ENCODE measurements at regions not wholly inside any gene's neighbourhood (a gene's known extent, or its start where the extent isn't known, plus 50 kb on each side); places are given as distances from the start of the nearest gene placed in this dataset.

DNA sequence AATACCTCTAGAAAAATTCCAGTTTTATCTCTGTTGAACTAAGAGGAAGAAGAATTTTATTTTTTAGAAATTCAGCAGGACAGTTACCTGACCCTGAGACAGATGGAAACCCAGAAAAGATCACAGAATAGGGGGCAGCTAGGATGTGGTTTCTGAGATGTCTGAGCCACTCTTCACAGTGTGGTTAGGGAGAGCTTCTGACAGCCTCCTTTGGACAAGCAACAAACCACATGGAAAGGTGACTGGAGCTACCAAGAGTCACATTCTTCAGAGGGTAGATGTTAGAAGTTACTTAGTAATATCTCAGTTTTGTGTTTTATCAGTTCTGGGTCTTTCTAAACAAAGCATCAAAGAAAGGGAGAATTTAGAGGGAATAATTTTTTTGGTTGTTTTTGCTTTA is 117.3 kb upstream of the NAP1L1 start:
- H3K9me3 ChIP-seq (ENCODE audit: control insufficient read depth, insufficient read depth, low read length) = peaks cover 9% of the 10 kb centered on the region

DNA sequence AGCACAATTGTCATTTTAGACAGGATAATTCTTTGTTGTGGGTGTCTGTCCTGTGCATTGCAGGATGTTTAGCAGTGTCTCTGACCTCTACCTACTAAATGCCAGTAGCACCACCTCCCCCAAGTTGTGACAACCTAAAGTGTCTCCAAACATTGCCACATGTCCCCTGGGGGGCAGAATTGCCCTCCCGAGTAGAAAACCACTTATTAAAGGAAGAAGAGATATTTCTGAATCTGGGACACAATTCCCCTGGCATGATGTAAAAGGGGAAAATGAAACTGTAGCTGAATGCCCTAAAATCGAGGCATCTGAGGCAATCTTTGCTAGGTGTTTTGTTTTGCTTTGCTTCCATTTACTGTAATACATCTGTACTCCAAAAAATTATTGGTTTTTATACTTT is 116.8 kb upstream of the NAP1L1 start:
- H3K4me3 ChIP-seq (ENCODE audit: low read length) = no peak overlapping the region
- peaks cover 9% of the 10 kb centered on the region for H3K9me3 ChIP-seq (ENCODE audit: control insufficient read depth, insufficient read depth, low read length)
- ATAC-seq = no peak
- no peak for DNase-seq
- no peak overlapping the region for H3K27ac ChIP-seq (ENCODE audit: low read length)
- TF ChIP-seq, protein P1, sequence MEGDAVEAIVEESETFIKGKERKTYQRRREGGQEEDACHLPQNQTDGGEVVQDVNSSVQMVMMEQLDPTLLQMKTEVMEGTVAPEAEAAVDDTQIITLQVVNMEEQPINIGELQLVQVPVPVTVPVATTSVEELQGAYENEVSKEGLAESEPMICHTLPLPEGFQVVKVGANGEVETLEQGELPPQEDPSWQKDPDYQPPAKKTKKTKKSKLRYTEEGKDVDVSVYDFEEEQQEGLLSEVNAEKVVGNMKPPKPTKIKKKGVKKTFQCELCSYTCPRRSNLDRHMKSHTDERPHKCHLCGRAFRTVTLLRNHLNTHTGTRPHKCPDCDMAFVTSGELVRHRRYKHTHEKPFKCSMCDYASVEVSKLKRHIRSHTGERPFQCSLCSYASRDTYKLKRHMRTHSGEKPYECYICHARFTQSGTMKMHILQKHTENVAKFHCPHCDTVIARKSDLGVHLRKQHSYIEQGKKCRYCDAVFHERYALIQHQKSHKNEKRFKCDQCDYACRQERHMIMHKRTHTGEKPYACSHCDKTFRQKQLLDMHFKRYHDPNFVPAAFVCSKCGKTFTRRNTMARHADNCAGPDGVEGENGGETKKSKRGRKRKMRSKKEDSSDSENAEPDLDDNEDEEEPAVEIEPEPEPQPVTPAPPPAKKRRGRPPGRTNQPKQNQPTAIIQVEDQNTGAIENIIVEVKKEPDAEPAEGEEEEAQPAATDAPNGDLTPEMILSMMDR (IDR thresholded peaks at IDR 0.05) = no peak
- H3K4me1 ChIP-seq (ENCODE audit: control insufficient read depth, insufficient read depth, low read length) = peaks cover 3% of the 10 kb centered on the region
- Mint-ChIP-seq H3K27ac (no peak overlapping the region), H3K4me1 (peaks cover 4 to 10% of the 10 kb centered on the region in 2 donors), H3K9me3 (peaks cover 10 to 18% of the 10 kb centered on the region in 2 donors), H3K36me3 (peaks cover 23% of the 10 kb centered on the region), H3K4me3 (no peak overlapping the region), H3K27me3 (ENCODE audit: low read depth in 2 of 2) (peaks cover 6 to 52% of the 10 kb centered on the region in 2 donors)
- intact Hi-C loops (cut with micrococcal nuclease) = no loop called here
- WGBS (ENCODE audit: insufficient coverage) = no CpG with 5 or more reads among the region's 2 CpGs
- no peaks in the 10 kb centered on the region for H3K27me3 ChIP-seq (ENCODE audit: control insufficient read depth, insufficient read depth, low read length)
- H3K36me3 ChIP-seq (ENCODE audit: control insufficient read depth, insufficient read depth, low read length) = no peaks in the 10 kb centered on the region

More for the DNA sequence above, 117.3 kb upstream of the NAP1L1 start:
- peaks cover 8 to 52% of the 10 kb centered on the region in 2 donors for H3K27me3 Mint-ChIP-seq (ENCODE audit: low read depth in 2 of 2)
- intact Hi-C loops (cut with micrococcal nuclease) = no loop called here
- Histone ChIP-seq H3K27me3 (ENCODE audit: control insufficient read depth, insufficient read depth, low read length) (no peaks in the 10 kb centered on the region), H3K4me3 (ENCODE audit: low read length) (no peak overlapping the region), H3K36me3 (ENCODE audit: control insufficient read depth, insufficient read depth, low read length) (no peaks in the 10 kb centered on the region), H3K27ac (ENCODE audit: low read length) (no peak overlapping the region), H3K4me1 (ENCODE audit: control insufficient read depth, insufficient read depth, low read length) (peaks cover 3% of the 10 kb centered on the region)
- ATAC-seq (no peak), DNase-seq (no peak)
- peaks cover 23% of the 10 kb centered on the region for H3K36me3 Mint-ChIP-seq
- no peak overlapping the region for H3K4me3 Mint-ChIP-seq
- H3K4me1 Mint-ChIP-seq = peaks cover 4 to 10% of the 10 kb centered on the region in 2 donors
- peaks cover 10 to 18% of the 10 kb centered on the region in 2 donors for H3K9me3 Mint-ChIP-seq
- no peak overlapping the region for H3K27ac Mint-ChIP-seq
- TF ChIP-seq, protein P1 (IDR thresholded peaks at IDR 0.05) = no peak

DNA sequence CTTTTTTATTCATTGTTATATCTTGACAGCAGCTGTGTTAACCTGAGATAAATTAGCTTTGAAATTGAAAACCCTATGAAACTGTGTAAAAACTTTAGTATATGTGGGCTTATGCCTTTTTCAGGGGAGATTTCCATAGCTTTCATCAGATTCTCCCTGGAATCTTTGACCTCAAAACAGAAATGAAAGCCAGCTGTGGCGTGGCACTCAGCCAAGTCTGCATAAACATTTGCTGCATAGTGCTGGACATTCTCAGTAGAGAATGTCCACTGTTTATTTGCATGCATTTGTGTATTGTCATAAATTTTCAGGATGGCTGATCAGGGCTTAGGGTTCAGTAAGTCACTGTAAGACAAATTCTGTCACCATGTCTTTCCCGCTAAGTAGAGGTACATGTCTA is 115.3 kb upstream of the NAP1L1 start:
- no peak for ATAC-seq
- H3K36me3 Mint-ChIP-seq = peaks cover 23% of the 10 kb centered on the region
- no peak overlapping the region for H3K27ac Mint-ChIP-seq
- H3K27ac ChIP-seq (ENCODE audit: low read length) = no peak overlapping the region
- peaks cover 9% of the 10 kb centered on the region for H3K9me3 ChIP-seq (ENCODE audit: control insufficient read depth, insufficient read depth, low read length)
- 91% methylated on average over 2 of the region's 2 CpGs for WGBS (ENCODE audit: insufficient coverage)
- H3K27me3 Mint-ChIP-seq (ENCODE audit: low read depth in 2 of 2) = peaks cover 2 to 45% of the 10 kb centered on the region in 2 donors
- peaks cover 10 to 18% of the 10 kb centered on the region in 2 donors for H3K9me3 Mint-ChIP-seq
- no peaks in the 10 kb centered on the region for H3K36me3 ChIP-seq (ENCODE audit: control insufficient read depth, insufficient read depth, low read length)
- H3K27me3 ChIP-seq (ENCODE audit: control insufficient read depth, insufficient read depth, low read length) = no peaks in the 10 kb centered on the region
- no peak for DNase-seq
- H3K4me1 ChIP-seq (ENCODE audit: control insufficient read depth, insufficient read depth, low read length) = peaks cover 3% of the 10 kb centered on the region
- H3K4me3 Mint-ChIP-seq = no peak overlapping the region
- intact Hi-C loops (cut with micrococcal nuclease) = no loop called here
- H3K4me3 ChIP-seq (ENCODE audit: low read length) = no peak overlapping the region
- TF ChIP-seq, protein P1 (IDR thresholded peaks at IDR 0.05) = no peak
- peaks cover 4 to 10% of the 10 kb centered on the region in 2 donors for H3K4me1 Mint-ChIP-seq

DNA sequence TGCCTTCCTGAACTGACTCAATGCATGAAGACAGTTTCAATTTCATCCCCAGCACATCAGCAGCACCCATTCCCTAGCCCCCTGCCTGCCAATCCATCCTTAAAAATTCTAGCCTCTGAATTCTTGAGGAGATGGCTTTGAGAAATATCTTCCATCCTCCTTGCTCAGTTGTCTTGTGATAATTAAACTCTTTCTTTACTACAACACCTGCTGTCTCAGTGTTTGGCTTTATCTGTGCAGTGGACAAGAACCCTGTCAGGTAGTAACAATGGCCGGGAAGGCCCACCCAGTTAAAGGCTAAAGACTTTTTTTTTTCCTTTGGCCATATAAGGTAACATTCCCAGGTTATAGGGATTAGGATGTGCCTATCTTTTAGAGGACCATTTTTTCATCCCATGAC is 114.4 kb upstream of the NAP1L1 start:
- Mint-ChIP-seq H3K9me3 (peaks cover 10 to 18% of the 10 kb centered on the region in 2 donors), H3K27me3 (ENCODE audit: low read depth in 2 of 2) (peaks cover 5 to 47% of the 10 kb centered on the region in 2 donors), H3K4me3 (no peak overlapping the region), H3K4me1 (peaks cover 4 to 10% of the 10 kb centered on the region in 2 donors), H3K27ac (no peak overlapping the region), H3K36me3 (peaks cover 23% of the 10 kb centered on the region)
- intact Hi-C loops (cut with micrococcal nuclease) = no loop called here
- peaks cover 3% of the 10 kb centered on the region for H3K4me1 ChIP-seq (ENCODE audit: control insufficient read depth, insufficient read depth, low read length)
- peaks cover 9% of the 10 kb centered on the region for H3K9me3 ChIP-seq (ENCODE audit: control insufficient read depth, insufficient read depth, low read length)
- ATAC-seq = no peak
- no peaks in the 10 kb centered on the region for H3K36me3 ChIP-seq (ENCODE audit: control insufficient read depth, insufficient read depth, low read length)
- WGBS (ENCODE audit: insufficient coverage) = 100% methylated on average over 1 of the region's 1 CpG
- no peak for DNase-seq
- H3K27me3 ChIP-seq (ENCODE audit: control insufficient read depth, insufficient read depth, low read length) = no peaks in the 10 kb centered on the region
- no peak overlapping the region for H3K27ac ChIP-seq (ENCODE audit: low read length)
- no peak overlapping the region for H3K4me3 ChIP-seq (ENCODE audit: low read length)
- TF ChIP-seq, protein P1 (IDR thresholded peaks at IDR 0.05) = no peak

Data from natural killer cell (primary cell).